GM11168 (cell line): ENCODE measurements at regions not wholly inside any gene's neighbourhood (a gene's known extent, or its start where the extent isn't known, plus 50 kb on each side); places are given as distances from the start of the nearest gene placed in this dataset.
"Not testable (repeated sequence)": the region's sequence is repeated elsewhere in the genome, so short reads cannot be mapped to it uniquely, and the experiment has no call there.

ENCODE experiments used
- in situ Hi-C: fragments of 300-500 bp; cut with MboI; formaldehyde crosslinking; loops from one replicate; pipeline ENCODE4 v1.12.0; 2022; ENCODE audit warnings: low sequenced_read_pairs; ENCODE audit not compliant: unreplicated experiment

GRCh38 chr3:159884661-159885402 is 103.8 kb upstream of the IL12A start:
- in situ Hi-C loops = loop anchor here (5.0 kb wide), 1 partner anchor 117 kb away; no protein-coding TSS in a partner anchor

GRCh38 chr3:159886050-159886449 is 102.6 kb upstream of the IL12A start:
- in situ Hi-C loops = no loop called here

- in situ Hi-C loops = not testable (repeated sequence)
These were observed 102.1 kb upstream of the IL12A start for GRCh38 chr3:159886530-159886929.

- in situ Hi-C loops = no loop called here
These were observed 101.5 kb upstream of the IL12A start for GRCh38 chr3:159887168-159887567.

GRCh38 chr3:159887911-159888310 is 100.7 kb upstream of the IL12A start:
- in situ Hi-C loops = no loop called here

GRCh38 chr3:159892171-159892795 is 96.4 kb upstream of the IL12A start:
- in situ Hi-C loops = no loop called here

- in situ Hi-C loops = no loop called here
These were observed 95.8 kb upstream of the IL12A start for GRCh38 chr3:159892801-159893200.

GRCh38 chr3:159894386-159894785 is 94.2 kb upstream of the IL12A start:
- in situ Hi-C loops = no loop called here

- in situ Hi-C loops = no loop called here
These were observed 93.2 kb upstream of the IL12A start for GRCh38 chr3:159895430-159895829.

- in situ Hi-C loops = no loop called here
These were observed 92.1 kb upstream of the IL12A start for GRCh38 chr3:159896543-159896942.

GRCh38 chr3:159897331-159898075 is 91.1 kb upstream of the IL12A start:
- in situ Hi-C loops = no loop called here

GRCh38 chr3:159898147-159898546 is 90.5 kb upstream of the IL12A start:
- in situ Hi-C loops = no loop called here

GRCh38 chr3:159899166-159899565 is 89.5 kb upstream of the IL12A start:
- in situ Hi-C loops = no loop called here

- in situ Hi-C loops = no loop called here
These were observed 85.9 kb upstream of the IL12A start for GRCh38 chr3:159902546-159903314.

GRCh38 chr3:159904455-159904854 is 84.2 kb upstream of the IL12A start:
- in situ Hi-C loops = no loop called here

GRCh38 chr3:159904911-159905310 is 83.7 kb upstream of the IL12A start:
- in situ Hi-C loops = no loop called here

- in situ Hi-C loops = no loop called here
These were observed 80.8 kb upstream of the IL12A start for GRCh38 chr3:159907828-159908227.

- in situ Hi-C loops = no loop called here
These were observed 77.5 kb upstream of the IL12A start for GRCh38 chr3:159910991-159911663.

- in situ Hi-C loops = no loop called here
These were observed 77.0 kb upstream of the IL12A start for GRCh38 chr3:159911664-159912037.
